NCI-H748 (cell line): ENCODE measurements at regions not wholly inside any gene's neighbourhood (a gene's known extent, or its start where the extent isn't known, plus 50 kb on each side); places are given as distances from the start of the nearest gene placed in this dataset.

ENCODE experiments used
- DNase-seq: peaks from one replicate; lab custom pipeline; 2025; ENCODE audit not compliant: unreplicated experiment; lab: John Stamatoyannopoulos, UW

DNA sequence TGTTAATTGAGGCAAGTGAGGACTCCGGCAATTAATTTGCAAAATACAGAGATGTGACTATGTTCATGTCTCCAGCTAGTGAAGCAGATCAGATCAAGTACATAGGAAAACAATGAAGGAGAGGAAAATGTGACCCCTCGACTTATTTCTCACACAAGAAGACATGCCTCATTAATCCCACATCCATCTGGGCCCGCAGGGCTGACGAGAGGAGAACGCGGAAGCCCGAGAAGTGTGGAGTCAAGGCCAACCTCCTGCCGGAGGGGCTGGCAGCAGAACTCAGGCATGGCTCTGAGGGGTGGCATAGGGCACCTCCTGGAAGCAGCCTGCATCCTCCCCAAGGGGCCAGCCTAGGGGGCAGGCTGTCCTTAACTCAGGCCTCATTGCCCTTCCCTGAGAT, 54.4 kb downstream of the ZNF503 start:
- peak; percentile 11 for DNase-seq

DNA sequence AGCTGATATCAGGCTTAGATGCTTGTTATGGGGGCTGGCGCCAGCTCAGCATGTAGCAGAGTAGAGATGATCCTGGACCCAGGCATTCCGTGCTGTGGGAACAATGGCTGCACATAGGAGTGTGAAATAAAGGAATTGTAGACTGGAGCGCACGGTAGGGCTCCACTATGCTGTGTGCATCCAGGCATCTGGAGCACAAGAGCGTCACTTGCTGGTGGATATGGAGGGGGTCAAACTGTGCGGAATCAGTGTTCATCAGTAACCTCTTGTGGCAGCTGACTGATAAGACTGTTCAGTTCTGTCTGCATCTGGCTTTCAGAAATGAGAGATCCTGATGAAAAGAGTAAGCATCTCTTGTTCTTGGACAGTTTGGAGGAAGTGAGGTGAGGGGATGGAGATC, 55.8 kb downstream of the ZNF503 start:
- no peak for DNase-seq

DNA sequence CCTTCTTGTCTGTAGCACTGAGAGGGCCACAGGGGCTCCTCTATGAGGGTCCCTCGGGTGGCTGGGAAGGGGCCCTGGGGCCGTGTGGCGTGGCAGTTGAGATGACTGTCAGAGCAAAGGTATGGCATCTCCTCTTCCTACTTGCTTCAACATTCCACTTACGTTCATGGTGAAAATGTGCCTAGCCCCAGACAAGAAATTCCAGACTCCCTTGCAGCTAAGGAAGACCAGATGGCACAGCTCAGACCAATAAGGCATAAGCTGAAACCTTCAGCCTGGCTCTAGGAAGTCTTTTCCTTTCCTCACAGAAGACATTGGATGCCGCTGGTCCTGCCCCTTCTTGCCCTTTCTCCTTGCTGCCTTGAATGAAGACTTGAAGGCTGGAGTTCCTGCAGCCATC, 57.4 kb downstream of the ZNF503 start:
- DNase-seq: no peak

DNA sequence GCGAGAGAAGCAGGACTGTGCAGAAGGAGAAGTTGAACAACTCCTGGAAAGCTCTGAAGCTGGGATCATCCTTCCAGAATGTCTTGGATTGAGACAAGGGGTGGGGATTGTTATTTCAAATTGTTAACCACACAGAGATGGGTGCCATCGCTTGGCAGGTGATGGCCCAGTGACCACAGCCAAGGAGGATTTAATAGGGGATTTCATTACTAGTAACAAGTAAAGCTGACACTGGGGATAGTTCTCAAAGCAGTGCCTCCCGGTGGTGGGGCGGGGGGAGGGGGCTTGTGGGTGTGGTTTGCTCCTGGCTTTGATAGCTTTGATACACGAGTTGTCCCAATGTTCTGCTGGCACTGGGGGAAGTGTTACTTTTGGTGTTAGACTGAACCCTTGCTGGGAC, 59.2 kb downstream of the ZNF503 start:
- DNase-seq: no peak

DNA sequence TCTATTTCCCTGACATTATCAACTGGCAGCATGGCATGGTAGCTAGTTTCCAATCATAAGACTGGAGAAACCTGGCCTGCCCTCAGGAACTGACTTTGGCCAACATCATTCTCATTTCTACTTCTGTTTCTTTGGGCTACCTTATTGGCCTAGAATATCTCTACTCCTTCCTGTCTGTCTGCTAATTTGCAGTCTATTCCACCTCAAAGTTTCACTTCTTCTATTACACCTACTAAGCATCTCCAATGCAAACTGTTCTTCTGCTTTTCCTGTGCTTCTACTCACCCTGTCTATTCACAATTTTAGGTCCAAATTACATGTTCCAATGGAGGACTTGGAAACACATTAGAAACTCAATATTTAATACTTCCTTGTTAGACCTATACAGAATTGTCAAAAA, 65.6 kb downstream of the ZNF503 start:
- DNase-seq: no peak

DNA sequence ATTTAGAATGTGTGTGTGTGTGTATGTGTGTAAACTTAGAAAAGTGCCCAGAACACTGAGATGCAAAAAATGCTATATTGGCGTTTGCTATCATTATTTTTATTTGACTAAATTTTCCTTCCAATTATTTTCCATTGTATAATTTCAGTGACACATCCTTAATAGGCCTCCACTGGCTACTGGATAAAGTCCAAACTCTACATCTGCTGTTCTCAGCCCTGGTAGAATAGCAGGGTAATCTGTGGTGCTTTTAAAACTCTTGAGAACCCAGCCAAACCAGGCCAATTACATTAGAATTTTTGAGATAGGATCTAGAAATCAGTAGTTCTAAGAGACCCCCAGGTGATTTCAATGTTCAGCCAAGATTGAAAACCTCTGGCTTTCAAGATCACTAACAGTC, 66.4 kb downstream of the ZNF503 start:
- no peak for DNase-seq

DNA sequence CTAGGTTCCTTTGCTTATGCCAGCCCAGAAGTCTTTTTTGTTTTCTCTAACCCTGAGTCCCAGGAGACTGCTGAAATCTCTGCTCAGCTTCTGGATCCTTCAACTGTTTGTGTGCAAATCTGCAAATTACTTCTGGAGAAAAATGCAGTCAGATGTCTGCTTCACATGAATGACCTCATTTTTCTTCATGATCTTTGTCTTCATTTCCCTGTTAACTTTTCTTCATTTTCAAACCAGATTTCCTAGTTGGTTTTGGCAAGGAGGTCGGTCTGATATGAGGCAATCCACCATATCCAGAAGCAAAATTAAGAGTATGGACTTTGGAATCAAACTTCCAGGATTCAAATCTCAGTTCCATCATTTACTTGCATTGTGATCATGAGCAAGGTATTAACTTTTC, 66.8 kb downstream of the ZNF503 start:
- no peak for DNase-seq

DNA sequence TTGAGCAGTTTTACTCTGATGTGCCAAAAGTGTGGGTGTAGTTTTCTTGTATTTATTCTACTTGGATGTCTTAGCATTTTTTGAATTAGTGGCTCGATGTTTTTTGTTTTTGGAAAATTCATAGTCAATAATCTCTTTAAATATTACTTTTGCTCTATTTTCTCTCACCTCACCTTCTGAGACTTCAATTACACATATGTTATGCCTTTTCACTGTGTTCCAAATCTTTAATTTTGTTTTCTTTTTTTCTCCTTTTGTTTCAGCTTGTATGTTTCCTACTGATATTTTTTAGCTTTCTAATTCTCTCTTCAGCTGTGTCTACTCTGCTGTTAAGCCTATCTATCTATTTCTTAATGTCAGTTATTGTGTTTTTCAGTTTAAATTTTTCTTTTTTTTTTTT, 69.5 kb downstream of the ZNF503 start:
- DNase-seq: no peak

DNA sequence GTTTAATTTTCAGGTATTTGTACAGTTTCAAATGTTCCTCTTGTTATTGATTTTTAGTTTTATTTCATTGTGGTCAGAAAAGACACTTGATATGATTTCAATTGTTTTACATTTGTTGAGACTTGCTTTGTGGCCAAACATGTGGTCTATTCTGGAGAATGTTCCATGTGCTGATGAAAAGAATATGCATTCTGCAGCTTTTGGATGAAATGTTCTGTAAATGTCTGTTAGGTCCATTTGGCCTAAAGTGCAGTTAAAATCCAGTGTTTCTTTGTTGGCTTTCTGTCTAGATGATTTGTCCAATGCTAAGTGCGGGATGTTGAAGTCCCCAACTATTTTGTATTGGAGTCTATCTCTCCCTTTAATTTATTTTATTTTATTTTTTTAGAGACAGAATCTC, 70.5 kb downstream of the ZNF503 start:
- no peak for DNase-seq

DNA sequence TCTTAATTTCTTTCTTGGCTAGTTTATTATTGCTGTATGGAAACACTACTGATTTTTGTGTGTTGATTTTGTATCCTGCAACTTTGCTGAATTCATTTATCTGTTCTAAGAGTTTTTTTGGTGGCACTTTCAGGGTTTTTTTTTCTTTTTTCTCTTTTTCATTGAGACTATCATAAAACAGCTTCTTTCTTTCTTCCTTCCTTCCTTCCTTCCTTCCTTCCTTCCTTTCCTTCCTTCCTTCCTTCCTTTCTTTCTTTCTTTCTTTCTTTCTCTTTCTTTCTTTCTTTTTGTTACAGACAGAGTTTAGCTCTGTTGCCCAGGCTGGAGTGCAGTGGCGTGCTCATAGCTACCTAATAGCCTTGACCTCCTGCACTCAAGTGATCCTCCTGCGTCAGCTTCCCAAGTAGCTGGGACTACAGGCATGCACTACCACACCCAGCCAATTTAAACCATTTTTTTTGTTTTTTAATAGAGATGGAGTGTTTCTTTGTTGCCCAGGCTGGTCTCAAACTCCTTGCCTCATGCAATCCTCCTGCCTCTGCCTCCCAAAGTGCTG, 72.3 kb downstream of the ZNF503 start:
- DNase-seq: no peak

DNA sequence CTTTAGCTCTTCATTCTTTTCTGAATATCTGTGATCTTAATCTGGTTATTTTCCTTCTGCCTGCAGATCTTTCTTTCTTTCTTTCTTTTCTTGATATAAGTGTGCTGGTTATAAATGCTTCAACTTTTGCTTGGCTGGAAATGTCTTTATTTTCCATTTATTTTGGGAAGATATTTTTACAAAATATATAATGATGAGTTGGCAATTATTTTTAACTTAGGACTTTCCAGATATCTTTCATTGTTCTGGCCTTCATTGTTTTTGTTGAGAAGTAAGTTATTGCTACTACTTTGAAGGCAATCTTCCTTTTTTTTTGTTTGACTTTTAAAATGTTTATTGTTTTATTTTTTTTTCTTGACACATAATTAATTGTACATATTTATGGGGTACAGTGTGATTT, 75.3 kb downstream of the ZNF503 start:
- DNase-seq: no peak

DNA sequence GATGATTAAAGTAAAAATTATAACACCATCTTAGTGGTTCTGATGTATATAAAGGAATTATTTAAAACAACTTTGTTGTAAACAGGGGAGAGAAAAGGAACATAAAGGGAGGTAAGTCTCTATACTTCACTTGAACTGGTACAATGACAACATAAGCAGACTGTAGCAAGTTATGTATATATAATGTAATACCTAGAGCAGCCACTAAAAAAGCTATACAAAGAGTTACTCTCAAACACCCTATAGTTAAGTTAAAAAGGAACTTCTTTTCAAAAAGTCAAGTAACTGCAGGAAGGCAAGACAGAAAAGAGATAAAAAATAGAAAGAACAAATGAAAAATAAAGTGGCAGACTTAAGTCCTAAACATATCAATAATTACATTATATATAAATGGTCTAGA, 82.3 kb downstream of the ZNF503 start:
- no peak for DNase-seq

DNA sequence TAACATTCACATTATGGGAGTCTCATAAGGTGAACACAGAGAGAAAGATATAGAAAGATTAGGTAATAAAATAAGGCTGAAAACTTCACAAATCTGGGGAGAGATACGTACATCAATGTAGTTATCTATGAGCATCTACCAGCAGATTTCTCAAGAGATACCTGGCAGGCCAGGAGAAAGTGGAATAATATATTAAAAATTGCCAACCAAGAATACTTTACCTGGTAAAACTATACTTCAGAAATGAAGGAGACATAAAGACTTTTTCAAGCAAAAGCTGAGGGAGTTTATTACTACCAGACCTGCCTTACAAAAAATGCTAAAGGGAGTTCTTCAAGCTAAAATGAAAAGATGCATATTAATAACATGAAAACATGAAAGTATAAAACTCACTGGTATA, 78.8 kb upstream of the COMTD1 start:
- no peak for DNase-seq

DNA sequence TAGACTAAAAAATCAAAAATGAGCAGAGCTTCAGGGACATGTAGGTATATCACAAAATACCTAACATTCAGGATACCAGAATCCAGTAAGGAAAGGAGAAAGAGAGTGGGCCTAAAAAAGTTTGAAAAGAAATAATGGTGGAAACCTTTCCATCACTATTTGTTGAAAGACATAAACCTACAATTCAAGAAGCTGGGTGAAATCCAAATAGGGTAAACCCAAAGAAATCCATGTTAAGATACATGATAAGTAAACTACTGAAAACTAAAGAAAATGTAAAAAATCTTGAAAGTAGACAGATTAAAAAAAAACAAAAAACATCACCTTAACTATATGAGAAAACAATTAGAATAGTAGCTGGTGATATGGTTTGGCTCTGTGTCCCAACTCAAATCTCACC, 76.7 kb upstream of the COMTD1 start:
- DNase-seq: no peak

DNA sequence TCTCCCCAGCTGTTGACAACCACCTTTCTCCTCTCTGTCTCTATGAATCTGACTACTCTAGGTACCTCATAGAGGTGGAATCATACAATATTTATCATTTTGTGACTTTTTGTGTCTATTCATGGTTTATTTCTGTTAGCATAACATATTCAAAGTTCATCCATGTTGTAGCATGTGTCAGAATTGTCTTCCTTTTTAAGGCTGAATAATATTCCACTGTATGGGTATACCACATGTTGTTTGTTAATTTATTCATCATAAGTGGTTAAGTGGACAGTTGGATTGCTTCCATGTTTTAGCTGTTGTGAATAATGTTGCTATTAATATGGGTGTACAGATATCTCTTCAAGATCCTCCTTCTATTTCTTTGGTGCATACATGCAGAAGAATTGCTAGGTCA, 69.9 kb upstream of the COMTD1 start:
- DNase-seq: no peak

DNA sequence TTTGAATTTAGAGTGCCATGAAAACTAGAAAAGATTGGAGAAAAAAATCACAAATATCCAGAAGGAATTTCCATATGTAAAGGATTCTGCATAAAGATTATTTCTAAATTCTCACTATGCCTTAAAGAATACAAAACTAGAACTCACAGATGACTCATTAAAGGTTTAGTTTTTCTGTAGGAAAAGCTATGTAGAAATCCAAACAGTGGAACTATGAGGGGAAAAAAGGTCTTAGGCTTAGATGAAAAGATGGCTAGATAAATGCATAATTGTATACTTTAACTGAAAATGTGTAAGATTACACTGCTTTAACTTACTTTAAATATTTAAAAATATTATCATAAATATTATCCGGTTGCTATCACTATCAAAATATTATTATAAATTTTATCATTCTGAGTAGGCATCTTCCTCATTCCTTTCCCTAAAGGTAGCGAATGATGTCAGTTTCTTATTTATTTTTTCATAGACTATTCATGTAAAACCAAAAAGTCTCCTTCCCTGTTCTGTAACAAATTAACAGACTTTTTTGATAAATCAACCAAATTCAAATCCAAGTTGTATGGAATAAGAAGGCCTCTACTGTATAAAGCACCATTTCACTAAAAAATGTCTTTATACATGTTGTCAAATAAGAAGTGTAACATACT, 69.1 kb upstream of the COMTD1 start:
- no peak for DNase-seq

DNA sequence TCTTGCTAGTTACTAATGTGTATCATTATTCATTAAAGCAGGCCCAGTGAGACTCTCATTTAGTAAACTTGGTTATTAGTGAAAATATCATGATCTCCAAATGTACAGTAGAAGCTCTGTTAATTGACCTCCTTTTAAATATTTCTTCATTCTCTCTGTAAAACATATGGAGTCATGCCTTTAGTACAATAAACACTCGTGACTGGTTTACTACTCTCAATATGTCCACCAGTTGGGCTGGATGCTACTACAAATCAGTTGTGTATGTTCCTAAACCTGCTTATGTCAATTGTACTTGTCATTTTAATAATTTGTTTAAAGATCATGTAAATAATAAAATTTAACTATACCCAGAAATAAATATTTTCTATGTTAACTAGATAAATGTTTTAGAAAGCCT, 68.6 kb upstream of the COMTD1 start:
- no peak for DNase-seq

DNA sequence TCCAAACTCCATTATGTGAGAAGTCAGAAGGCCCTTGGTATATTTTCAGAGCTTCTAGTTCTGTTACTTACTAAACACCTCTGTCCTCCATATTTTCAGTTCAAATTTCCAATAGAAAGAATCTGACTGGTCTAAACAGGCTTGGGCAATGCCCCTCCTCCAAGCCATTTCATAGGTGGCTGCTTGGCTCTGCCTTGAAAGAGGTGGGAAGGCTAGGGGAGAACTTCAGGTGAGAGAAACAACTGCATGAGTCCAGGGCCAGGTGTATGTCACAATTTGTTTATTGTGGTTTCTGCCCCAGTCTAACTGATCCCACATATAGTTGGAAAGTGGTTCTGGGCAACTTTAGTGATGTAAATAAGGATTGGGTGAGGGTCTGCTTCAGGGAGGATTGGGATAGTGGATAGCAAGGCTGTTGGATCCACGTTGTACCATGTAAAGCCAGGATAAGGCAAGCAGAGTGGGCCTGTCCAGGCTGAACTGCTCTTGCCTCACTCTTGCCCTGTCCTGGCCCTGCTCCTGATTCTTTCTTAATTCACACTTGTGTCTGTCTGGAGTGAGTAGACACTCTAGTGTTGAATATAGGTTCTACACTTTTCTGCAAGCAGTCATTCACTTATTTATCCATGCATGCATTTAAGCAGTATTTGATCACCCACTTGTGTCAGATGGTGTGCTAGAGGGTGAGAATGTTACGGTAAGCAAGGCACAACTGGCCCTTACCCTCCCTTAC, 67.5 kb upstream of the COMTD1 start:
- DNase-seq: no peak

DNA sequence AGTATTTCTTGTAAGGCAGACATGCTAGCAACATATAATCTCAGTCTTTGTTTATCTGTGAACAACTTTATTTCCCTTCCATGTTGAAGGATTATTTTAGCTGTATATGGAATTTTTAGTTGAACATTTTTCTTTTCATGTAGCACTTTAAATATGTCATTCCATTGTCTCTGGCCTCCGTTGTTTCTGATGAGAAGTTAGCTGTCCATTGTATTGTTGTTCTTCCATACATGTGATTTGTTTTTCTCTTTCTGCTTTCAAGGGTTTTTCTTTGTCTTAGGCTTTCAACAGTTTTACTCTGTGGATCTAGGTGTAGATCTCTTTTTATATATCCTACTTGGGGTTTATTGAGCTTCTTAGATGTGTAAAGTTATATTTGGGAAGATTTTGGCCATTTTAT, 66.3 kb upstream of the COMTD1 start:
- no peak for DNase-seq

DNA sequence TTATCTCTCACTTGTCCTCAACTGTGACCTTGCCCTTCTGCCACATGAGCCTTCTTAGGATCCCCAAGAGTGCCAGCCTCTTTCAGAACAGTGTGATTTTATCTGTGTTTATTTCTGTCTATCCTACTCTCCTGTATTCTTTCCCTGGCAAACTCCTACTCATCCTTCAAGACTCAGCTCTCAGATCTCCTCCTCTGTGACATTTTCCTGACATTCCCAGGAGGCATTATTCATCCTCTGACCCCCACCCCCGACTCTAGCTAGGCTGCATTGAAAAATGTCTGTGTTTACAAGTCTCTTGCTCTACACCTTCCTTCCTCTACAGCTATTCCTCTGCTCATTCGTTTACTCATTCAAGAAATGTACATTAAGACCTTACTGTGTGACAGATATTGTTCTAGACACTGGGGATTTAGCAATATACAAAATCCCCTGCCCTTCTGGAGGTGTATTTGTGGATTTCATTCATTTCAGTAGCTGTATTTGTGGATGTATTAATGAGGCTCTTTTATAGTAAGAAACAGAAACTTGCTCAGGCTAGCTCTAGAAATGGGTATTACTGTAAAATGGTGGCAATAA, 61.4 kb upstream of the COMTD1 start:
- DNase-seq: no peak

DNA sequence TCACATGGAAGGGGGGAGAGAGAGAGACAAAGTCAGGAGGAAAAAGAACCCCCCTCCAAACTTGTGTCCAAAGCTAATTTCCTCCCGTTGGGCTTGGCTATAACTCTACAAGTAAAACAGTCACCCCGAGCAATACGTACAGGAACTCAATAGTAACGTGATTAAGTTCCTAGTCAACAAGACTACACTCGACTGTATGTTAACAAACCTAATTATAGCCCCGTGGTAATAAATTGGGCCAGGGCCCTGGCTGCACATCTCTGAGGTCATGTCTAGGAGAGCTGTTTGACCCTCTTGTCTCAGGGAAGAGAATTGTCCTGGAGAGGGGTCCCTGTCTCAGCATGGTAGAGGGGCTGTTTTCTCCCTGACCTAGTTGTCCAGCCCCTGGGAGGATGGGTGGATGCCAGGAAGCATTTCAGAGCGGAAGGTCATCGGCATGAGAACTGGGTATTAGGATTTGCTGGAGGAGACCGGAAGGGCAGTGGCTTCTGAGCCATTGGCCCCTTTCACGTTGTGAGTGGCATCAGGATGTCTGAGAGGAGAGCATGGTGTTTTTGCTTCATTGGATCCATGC, 60.2 kb upstream of the COMTD1 start:
- no peak for DNase-seq
